ENCODE measurements at regions not wholly inside any gene's neighbourhood (a gene's known extent, or its start where the extent isn't known, plus 50 kb on each side); places are given as distances from the start of the nearest gene placed in this dataset.
A peak's percentile ranks its signal among the peaks of the same experiment; 100 is the strongest.
"Not testable (repeated sequence)": the region's sequence is repeated elsewhere in the genome, so short reads cannot be mapped to it uniquely, and the experiment has no call there.

GRCh38 chr12:75882421-75882820 is 149.2 kb downstream of the PHLDA1 start:
- ATAC-seq (ENCODE audit: poor library complexity) (no peak), DNase-seq (no peak)
- intact Hi-C loops (cut with DNase I), result no loop called here

- ATAC-seq (ENCODE audit: poor library complexity) (no peak), DNase-seq (no peak)
- intact Hi-C loops (cut with DNase I), result no loop called here
Measured at GRCh38 chr12:75881920-75882319, 149.7 kb downstream of the PHLDA1 start.

- DNase-seq (no peak), ATAC-seq (ENCODE audit: poor library complexity) (no peak)
- intact Hi-C loops (cut with DNase I), result no loop called here
Measured at GRCh38 chr12:75877763-75878621, 153.6 kb downstream of the PHLDA1 start.

GRCh38 chr12:75876832-75877762 is 154.5 kb downstream of the PHLDA1 start:
- intact Hi-C loops (cut with DNase I), result no loop called here
- DNase-seq (no peak), ATAC-seq (ENCODE audit: poor library complexity) (no peak)

- no peak for DNase-seq
- ATAC-seq (ENCODE audit: poor library complexity), result no peak
- intact Hi-C loops (cut with DNase I), result no loop called here
Measured at GRCh38 chr12:75874441-75874840, 157.1 kb downstream of the PHLDA1 start.

GRCh38 chr12:75872762-75873161 is 158.8 kb downstream of the PHLDA1 start:
- ATAC-seq (ENCODE audit: poor library complexity), result no peak
- DNase-seq, result no peak
- intact Hi-C loops (cut with DNase I), result no loop called here

- intact Hi-C loops (cut with DNase I), result no loop called here
- ATAC-seq (ENCODE audit: poor library complexity), result no peak
Measured at GRCh38 chr12:75870878-75871277, 160.7 kb downstream of the PHLDA1 start.

GRCh38 chr12:75868501-75868900 is 163.1 kb downstream of the PHLDA1 start:
- ATAC-seq (ENCODE audit: poor library complexity) (peak; percentile 78), DNase-seq (peak; percentile 49)
- intact Hi-C loops (cut with DNase I), result no loop called here

More at GRCh38 chr12:75870878-75871277, 160.7 kb downstream of the PHLDA1 start:
- DNase-seq, result no peak

GRCh38 chr12:75865315-75865714 is 166.3 kb downstream of the PHLDA1 start:
- no peak for ATAC-seq (ENCODE audit: poor library complexity)
- DNase-seq, result no peak
- intact Hi-C loops (cut with DNase I), result no loop called here

GRCh38 chr12:75864161-75864560 is 167.4 kb downstream of the PHLDA1 start:
- intact Hi-C loops (cut with DNase I), result no loop called here
- ATAC-seq (ENCODE audit: poor library complexity) (no peak), DNase-seq (no peak)

GRCh38 chr12:75863533-75863932 is 168.0 kb downstream of the PHLDA1 start:
- ATAC-seq (ENCODE audit: poor library complexity) (no peak), DNase-seq (no peak)
- intact Hi-C loops (cut with DNase I), result no loop called here

GRCh38 chr12:75862692-75863471 is 168.7 kb downstream of the PHLDA1 start:
- ATAC-seq (ENCODE audit: poor library complexity), result no peak
- intact Hi-C loops (cut with DNase I), result no loop called here
- no peak for DNase-seq

GRCh38 chr12:75859868-75860267 is 171.7 kb downstream of the PHLDA1 start:
- intact Hi-C loops (cut with DNase I), result no loop called here
- DNase-seq, result no peak
- no peak for ATAC-seq (ENCODE audit: poor library complexity)

GRCh38 chr12:75856235-75856634 is 175.3 kb downstream of the PHLDA1 start:
- peak; percentile 82 for ATAC-seq (ENCODE audit: poor library complexity)
- no peak for DNase-seq
- intact Hi-C loops (cut with DNase I), result no loop called here

GRCh38 chr12:75855360-75855759 is 176.2 kb downstream of the PHLDA1 start:
- ATAC-seq (ENCODE audit: poor library complexity), result no peak
- no peak for DNase-seq
- intact Hi-C loops (cut with DNase I), result no loop called here

GRCh38 chr12:75854681-75855309 is 176.8 kb downstream of the PHLDA1 start:
- ATAC-seq (ENCODE audit: poor library complexity) (peak; percentile 47), DNase-seq (no peak)
- intact Hi-C loops (cut with DNase I), result no loop called here

- DNase-seq; ATAC-seq (ENCODE audit: poor library complexity); intact Hi-C loops (cut with DNase I): not testable (repeated sequence)
Measured at GRCh38 chr12:75854137-75854536, 177.4 kb downstream of the PHLDA1 start.

- ATAC-seq (ENCODE audit: poor library complexity) (no peak), DNase-seq (no peak)
- intact Hi-C loops (cut with DNase I), result no loop called here
Measured at GRCh38 chr12:75853626-75854025, 177.9 kb downstream of the PHLDA1 start.
